ENCODE measurements at regions not wholly inside any gene's neighbourhood (a gene's known extent, or its start where the extent isn't known, plus 50 kb on each side); places are given as distances from the start of the nearest gene placed in this dataset.

GRCh38 chr2:238695538-238695937 is 152.3 kb upstream of the TWIST2 start:
- no peak for TF ChIP-seq SPI1 (IDR thresholded peaks at IDR 0.05; ENCODE audit: borderline replicate concordance, low read depth)
- no peak for TF ChIP-seq POLR2AphosphoS5 (IDR thresholded peaks at IDR 0.05; ENCODE audit: low read depth)

All from HL-60 (cell line).